ENCODE measurements at regions not wholly inside any gene's neighbourhood (a gene's known extent, or its start where the extent isn't known, plus 50 kb on each side); places are given as distances from the start of the nearest gene placed in this dataset.

GRCh38 chr2:21194858-21195271, 71.1 kb downstream of the TDRD15 start:
- TF ChIP-seq CTCF (conservative IDR thresholded peaks at IDR 0.05; ENCODE audit: low read depth, low read length): no peak
- TF ChIP-seq NFE2L2 (IDR thresholded peaks at IDR 0.05; ENCODE audit: low read depth, low read length): no peak

All from IMR-90 (cell line).